HG02763 (cell line): ENCODE measurements at regions not wholly inside any gene's neighbourhood (a gene's known extent, or its start where the extent isn't known, plus 50 kb on each side); places are given as distances from the start of the nearest gene placed in this dataset.
"Not testable (repeated sequence)": the region's sequence is repeated elsewhere in the genome, so short reads cannot be mapped to it uniquely, and the experiment has no call there.

ENCODE experiments used
- ATAC-seq: cut with Tn5 transposase; IDR thresholded peaks from one replicate; pipeline ENCODE4 v1.9.1; 2021; ENCODE audit warnings: mild to moderate bottlenecking, moderate library complexity; ENCODE audit not compliant: unreplicated experiment

- ATAC-seq: not testable (repeated sequence)
Measured at GRCh38 chr2:91422102-91422501, 2730.6 kb downstream of the RPIA start.

DNA sequence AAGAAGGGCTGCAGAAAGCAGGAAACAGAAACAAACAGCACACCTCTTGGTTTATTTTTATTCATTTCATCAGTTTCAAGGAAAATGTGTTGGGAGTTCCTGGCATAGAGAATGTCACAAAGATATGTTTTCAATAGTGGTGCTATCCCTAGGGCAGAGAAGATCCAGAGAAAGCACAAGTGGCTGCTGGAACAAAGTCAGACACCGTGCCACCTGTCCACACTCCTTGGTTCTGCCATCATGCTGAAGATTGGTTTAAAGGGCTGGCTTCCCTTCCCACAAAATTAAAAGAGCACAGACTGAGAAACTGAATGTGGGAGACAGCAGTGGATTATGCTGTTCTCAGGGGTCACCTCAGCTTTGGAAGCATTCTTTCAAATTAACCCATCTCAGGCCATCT lies 2735.7 kb downstream of the RPIA start:
- not testable (repeated sequence) for ATAC-seq

DNA sequence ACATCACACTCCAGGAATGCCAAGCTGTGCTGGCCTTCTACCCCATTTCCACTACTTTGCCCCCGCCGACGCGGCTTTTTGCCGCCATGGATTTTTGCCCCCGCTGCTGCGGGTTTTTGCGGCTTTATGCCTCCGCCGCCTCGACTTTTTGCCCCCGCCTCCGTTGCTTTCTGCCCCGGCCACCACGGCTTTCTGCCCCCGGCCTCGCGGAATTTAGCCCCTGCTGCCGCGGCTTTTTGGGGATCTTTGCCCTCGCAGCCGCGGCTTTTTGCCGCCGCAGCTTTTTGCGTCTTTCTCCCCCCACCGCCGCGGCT lies 2750.4 kb downstream of the RPIA start:
- ATAC-seq: not testable (repeated sequence)

DNA sequence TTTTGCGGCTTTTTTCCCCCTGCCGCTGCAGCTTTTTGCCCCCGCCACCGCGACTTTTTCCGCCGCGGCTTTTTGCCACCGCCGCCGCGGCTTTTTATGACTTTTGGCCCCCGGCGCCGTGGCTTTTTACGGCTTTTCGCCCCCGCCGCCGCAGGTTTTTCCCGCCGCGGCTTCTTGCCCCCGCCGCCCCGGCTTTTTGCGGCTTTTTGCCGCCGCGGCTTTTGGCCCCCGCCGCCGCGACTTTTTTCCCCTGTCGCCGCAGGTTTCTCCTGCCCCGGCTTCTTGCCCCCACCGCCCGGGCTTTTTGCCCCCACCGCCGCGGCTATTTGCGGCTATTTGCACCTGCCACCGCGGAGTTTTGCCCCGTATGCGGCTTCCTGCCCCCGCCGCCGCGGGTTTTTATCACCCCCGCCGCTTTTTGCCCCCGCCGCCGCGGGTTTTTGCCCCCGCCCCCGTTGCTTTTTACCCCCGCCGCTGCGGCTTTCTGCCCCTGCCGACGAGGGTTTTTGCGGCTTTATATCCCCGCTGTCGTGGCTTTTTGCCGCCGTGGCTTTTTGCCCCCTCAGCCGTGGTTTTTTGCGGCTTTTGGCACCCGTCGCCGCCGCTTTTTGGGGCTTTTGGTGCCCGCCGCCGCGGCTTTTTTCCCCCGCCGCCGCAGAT lies 2750.9 kb downstream of the RPIA start:
- no peak for ATAC-seq

DNA sequence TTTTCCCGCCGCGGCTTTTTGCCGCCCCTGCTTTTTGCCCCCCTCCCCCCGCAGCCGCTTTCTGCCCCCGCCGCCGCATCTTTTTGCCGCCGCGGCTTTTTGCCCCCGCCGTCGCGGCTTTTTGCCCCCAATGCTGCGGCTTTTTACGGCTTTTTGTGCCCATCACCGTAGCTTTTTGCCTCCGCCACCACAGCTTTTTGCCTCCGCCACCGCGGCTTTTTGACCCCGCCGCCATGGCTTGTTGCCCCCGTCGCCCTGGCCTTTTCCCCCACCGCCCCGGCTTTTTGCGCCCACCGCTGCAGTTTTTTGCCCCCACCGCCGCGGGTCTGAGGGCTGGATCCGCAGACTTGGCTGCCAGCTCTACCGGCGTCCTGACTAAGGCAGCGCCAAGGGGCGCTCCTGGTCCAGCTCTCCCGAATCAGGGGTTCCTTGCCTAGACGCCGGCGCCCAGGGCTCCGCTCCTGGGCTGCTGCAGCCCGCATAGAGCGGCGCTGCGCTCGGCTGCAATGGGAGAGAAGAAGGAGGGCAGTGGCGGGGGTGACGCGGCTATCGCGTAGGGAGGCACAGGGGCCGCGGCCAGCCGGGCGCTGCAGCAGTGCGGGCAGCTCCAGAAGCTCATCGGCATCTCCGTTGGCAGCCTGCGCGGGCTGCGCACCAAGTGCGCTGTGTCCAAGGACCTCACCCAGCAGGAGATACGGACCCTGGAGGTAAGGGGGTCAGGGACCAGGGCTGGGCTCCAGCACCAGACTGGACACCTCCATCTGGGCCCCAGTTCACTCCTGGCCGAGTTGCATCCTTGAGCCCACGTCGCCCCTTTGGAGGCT lies 2751.6 kb downstream of the RPIA start:
- not testable (repeated sequence) for ATAC-seq

DNA sequence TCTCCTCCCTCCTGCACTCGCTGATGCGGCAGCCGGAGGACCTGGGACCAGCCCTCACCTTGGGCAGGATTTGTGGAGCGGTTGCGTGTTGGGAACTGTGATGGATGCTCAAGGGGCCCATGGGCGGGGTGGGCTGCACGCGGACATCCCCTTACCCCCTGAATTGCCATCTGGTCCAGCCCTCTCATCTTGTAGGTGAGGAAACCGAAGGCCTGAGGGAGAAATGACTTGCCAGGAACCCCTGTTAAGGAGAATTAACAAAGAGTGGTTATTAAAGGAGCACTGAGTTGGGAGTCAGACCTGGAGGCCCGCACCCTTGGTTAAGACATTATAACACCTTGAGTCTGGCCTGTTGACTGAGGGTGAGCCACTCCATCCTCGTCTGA lies 2752.2 kb downstream of the RPIA start:
- not testable (repeated sequence) for ATAC-seq

- not testable (repeated sequence) for ATAC-seq
Measured at GRCh38 chr2:91445705-91446104, 2754.2 kb downstream of the RPIA start.

DNA sequence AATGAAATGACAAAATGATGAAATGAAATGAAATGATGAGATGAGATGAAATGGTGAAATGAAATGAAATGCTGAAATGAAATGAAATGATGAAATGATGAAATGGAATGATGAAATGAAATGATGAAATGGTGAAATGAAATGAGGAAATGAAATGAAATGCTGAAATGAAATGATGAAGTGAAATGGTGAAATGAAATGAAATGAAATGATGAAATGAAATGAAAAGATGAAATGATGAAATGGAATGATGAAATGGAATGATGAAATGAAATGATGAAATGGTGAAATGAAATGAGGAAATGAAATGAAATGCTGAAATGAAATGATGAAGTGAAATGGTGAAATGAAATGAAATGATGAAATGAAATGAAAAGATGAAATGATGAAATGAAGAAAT lies 2755.0 kb downstream of the RPIA start:
- ATAC-seq: not testable (repeated sequence)

DNA sequence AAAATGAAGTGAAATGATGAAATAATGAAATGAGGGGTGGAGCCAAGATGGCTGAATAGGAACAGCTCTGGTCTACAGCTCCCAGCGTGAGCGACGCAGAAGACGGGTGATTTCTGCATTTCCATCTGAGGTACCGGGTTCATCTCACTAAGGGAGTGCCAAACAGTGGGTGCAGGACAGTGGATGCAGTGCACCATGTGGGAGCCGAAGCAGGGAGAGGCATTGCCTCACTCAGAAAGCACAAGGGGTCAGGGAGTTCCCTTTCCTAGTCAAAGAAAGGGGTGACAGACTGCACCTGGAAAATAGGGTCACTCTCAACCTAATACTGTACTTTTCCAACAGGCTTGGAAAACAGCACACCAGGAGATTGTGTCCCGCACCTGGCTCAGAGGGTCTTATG lies 2755.4 kb downstream of the RPIA start:
- ATAC-seq: not testable (repeated sequence)

DNA sequence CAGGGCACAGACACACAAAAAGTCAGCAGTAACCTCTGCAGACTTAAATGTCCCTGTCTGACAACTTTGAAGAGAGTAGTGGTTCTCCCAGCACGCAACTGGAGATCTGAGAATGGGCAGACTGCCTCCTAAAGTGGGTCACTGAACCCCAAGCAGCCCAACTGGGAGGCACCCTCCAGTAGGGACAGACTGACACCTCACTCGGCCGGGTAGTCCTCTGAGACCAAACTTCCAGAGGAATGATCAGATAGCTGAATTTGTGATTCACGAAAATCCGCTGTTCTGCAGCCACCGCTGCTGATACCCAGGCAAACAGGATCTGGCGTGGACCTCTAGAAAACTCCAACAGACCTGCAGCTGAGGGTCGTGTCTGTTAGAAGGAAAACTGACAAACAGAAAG lies 2756.0 kb downstream of the RPIA start:
- not testable (repeated sequence) for ATAC-seq

GRCh38 chr2:91462292-91462691 lies 2770.8 kb downstream of the RPIA start:
- not testable (repeated sequence) for ATAC-seq

DNA sequence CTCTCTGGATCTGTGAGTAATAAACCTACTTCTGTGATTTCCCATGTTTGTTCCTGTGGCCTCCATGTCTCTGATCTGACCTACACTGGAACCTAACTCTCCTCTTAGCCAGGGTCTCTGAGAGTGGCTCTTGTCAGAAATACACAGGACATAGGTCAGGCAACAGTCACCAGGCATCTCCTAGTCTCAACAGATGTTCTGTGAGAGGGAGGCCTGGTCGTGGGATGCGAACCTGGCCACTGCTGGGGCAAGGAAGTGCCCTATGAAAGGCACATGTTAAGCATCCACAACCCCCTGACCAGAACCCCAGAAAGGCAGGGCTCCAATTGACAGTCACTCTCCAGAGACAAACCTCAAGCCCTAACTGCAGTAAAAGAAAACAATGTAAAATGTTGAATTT lies 2771.5 kb downstream of the RPIA start:
- ATAC-seq: not testable (repeated sequence)

DNA sequence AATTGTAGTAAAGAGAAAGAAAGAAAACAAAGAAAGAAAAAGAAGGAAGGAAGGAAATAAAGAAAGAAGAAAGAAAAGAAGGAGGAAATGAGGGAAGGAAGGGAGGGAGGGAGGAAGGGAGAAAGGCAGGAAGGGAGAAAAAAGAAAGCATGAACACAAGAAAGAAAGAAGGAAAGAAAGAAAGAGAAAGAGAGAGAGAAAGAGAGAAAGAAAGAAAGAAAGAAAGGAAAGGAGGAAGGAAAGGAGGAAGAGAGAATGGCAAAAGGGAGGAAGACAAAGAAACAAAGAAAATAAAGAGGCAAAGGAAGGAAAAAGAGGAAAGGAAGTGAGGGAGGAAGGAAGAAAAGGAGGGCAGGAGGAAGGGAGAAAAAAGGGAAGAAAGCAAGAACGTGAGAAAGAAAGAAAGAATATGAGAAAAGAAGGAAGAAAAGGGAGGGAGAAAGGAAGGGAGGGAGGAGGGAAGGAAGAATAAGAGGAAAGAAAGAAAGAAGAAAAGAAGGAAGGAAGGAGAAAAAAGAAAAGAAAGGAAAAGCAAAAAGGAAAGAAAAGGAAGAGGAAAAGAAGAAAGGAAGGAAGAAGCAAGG lies 2775.4 kb downstream of the RPIA start:
- ATAC-seq: not testable (repeated sequence)

DNA sequence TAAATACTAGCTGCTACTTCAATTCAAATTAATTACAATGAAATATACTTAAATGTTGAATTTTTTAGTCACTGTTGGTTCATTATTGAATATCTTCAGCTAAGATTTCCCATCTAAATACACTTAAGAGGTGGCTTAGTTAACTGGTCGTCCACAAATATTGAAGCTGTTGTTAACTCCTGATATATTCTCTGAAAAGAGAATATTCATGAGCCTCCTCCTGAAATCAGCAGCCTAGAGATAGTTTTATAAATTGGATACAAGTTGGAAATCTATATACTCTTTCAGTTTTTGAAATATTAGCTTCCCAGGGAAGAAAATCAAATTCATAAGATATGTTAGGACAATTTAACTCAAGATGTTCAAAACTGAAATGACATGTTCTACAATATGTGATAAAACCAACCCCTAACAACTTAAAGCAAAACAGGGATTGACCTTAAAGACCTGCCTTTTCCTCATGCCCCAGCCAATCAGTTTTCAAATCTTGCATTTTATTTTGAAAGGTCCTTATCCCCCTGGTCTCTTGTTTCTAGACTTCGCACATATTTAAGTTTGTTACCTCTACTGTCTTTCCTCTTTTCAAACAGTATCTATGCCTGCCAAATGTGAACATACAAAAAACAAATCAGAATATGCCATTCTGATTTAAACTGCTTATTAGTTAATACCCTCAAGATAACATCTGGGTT lies 2784.9 kb downstream of the RPIA start:
- not testable (repeated sequence) for ATAC-seq

GRCh38 chr2:91476936-91477246 lies 2785.4 kb downstream of the RPIA start:
- ATAC-seq: not testable (repeated sequence)

DNA sequence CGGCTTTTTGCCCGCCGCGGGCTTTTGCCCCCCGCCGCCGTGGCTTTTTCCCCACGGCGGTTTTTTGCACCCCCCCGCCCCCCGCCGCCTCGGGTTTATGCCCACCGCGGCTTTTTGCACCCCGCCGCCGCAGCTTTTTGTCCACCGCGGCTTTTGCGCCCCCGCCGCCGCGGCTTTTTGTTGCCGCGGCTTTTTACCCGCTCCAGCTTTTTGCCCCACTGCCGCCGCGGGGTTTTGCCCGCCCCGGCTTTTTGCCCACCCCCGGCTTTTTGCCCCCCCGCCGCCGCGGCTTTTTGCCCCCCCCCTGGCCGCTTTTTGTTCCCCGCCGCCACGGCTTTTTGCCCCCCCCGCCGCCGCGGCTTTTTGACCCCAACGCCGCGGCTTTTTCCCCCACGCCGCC lies 2785.8 kb downstream of the RPIA start:
- not testable (repeated sequence) for ATAC-seq

DNA sequence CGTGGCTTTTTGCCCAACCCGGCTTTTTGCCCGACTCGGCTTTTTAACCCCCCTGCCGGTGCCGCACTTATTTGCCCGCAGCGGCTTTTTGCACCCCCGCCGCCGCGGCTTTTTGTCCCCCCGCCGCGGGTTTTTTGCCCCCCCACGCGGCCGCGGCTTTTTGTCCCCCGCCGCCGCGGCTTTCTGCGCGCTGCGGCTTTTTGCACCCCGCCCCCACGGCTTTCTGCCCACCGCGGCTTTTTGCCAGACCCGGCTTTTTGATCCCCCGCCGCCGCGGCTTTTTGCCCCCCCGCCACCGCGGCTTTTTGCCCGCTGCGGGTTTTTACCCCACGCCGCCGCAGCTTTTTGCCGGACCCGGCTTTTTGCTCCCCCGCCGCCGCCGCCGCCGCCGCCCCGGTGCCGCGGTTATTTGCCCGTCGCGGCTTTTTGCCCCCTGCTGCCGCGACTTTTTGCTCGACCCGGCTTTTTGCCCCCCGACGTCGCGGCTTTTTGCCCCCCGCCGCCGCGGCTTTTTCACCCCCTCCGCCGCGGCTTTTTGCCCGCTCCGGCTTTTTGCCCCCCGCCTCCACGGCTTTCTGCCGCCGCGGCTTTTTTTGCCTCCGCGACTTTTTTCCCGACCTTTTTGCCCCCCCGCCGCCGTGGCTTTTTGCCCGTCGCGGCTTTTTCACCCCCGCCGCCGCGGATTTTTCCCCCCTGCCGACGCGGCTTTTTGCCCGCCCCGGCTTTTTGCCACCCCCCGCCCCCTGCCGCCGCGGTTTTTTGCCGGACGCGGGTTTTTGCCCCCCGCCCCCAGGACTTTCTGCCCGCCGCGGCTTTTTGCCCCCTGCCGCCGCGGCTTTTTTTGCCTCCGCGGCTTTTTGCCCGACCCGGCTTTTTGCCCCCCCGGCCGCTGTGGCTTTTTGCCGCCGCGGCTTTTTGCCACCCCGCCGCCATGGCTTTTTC lies 2786.5 kb downstream of the RPIA start:
- no peak for ATAC-seq

- ATAC-seq: not testable (repeated sequence)
Measured at GRCh38 chr2:91478851-91479718, 2787.6 kb downstream of the RPIA start.

- ATAC-seq: not testable (repeated sequence)
Measured at GRCh38 chr2:91485226-91485625, 2793.8 kb downstream of the RPIA start.
